PC-3 (cell line): ENCODE measurements at regions not wholly inside any gene's neighbourhood (a gene's known extent, or its start where the extent isn't known, plus 50 kb on each side); places are given as distances from the start of the nearest gene placed in this dataset.

Experiments
- ATAC-seq: fragments of 200-7000 bp; cut with Tn5 transposase; 2 replicates; pipeline ENCODE4 v1.9.1; 2020; ENCODE audit warnings: mild to moderate bottlenecking, moderate library complexity
- BruUV-seq: library from RNA; stranded (reverse); fragments of 400-500 nt; replicated peaks from 2 replicates; lab custom pipeline; 2021; lab: Mats Ljungman, UMichigan
- CTCF ChIA-PET: fragments of 300-600 bp; sonication (Branson Sonifier 250); formaldehyde crosslinking; loops from one replicate; lab custom pipeline; 2022; ENCODE audit warnings: antibody characterized with exemption; lab: Charles Lee
- POLR2A ChIA-PET: fragments of 300-600 bp; sonication (Branson Sonifier 250); formaldehyde crosslinking; loops from one replicate; lab custom pipeline; 2022; ENCODE audit warnings: antibody characterized with exemption; ENCODE audit not compliant: unreplicated experiment; lab: Charles Lee
- DNase-seq: peaks from one replicate; pipeline ENCODE4 v3.0.0-alpha.2; 2015
- H2AFZ ChIP-seq: fragments of 300-600 bp; sonication (generic); 2 replicates; pipeline ENCODE4 v1.6.0; 2016; ENCODE audit warnings: antibody characterized with exemption, low read length
- H3F3A ChIP-seq: fragments of 300-600 bp; sonication (generic); one replicate; pipeline ENCODE4 v1.6.0; 2017; ENCODE audit warnings: antibody characterized with exemption, low read length, control low read depth, mild to moderate bottlenecking; ENCODE audit not compliant: unreplicated experiment
- H3K27ac ChIP-seq: fragments of 300-600 bp; sonication (generic); 2 replicates; pipeline ENCODE4 v1.5.1; 2016; ENCODE audit warnings: mild to moderate bottlenecking, low read length
- H3K27me3 ChIP-seq: fragments of 300-600 bp; sonication (generic); 2 replicates; pipeline ENCODE4 v1.6.1; 2016; ENCODE audit warnings: low read length, mixed read lengths
- H3K36me3 ChIP-seq: fragments of 300-600 bp; sonication (generic); 2 replicates; pipeline ENCODE4 v1.6.1; 2016; ENCODE audit warnings: low read depth, mixed run types, low read length, mixed read lengths
- H3K4me1 ChIP-seq: fragments of 300-600 bp; sonication (generic); 2 replicates; pipeline ENCODE4 v1.5.1; 2016; ENCODE audit warnings: low read length; ENCODE audit not compliant: insufficient read depth
- H3K4me2 ChIP-seq: fragments of 300-600 bp; sonication (generic); 2 replicates; pipeline ENCODE4 v1.6.0; 2016; ENCODE audit warnings: low read length
- H3K4me3 ChIP-seq: fragments of 300-600 bp; sonication (generic); 2 replicates; pipeline ENCODE4 v1.5.1; 2016; ENCODE audit warnings: mild to moderate bottlenecking, low read length, mixed read lengths
- H3K79me2 ChIP-seq: fragments of 300-600 bp; sonication (generic); 2 replicates; pipeline ENCODE4 v1.6.1; 2017; ENCODE audit warnings: low read length, mixed read lengths
- H3K9ac ChIP-seq: fragments of 300-600 bp; sonication (generic); 2 replicates; pipeline ENCODE4 v1.6.0; 2016; ENCODE audit warnings: mild to moderate bottlenecking, low read length
- H3K9me2 ChIP-seq: fragments of 300-600 bp; sonication (generic); replicated peaks from 2 replicates; pipeline ENCODE4 v1.6.1; 2016; ENCODE audit warnings: mixed run types, low read length, mixed read lengths
- H3K9me3 ChIP-seq: fragments of 300-600 bp; sonication (generic); 2 replicates; pipeline ENCODE4 v1.6.1; 2016; ENCODE audit warnings: low read length, mixed read lengths
- H4K20me1 ChIP-seq: fragments of 300-600 bp; sonication (generic); 2 replicates; pipeline ENCODE4 v1.6.1; 2016; ENCODE audit warnings: low read length, mixed read lengths
- CTCF ChIP-seq: fragments of 300-600 bp; sonication (generic); conservative IDR thresholded peaks from 2 replicates; pipeline ENCODE4 v1.5.1; 2017; ENCODE audit warnings: antibody characterized with exemption, low read depth, mild to moderate bottlenecking, low read length
- EZH2 ChIP-seq: fragments of 300-600 bp; sonication (generic); IDR thresholded peaks from one replicate; pipeline ENCODE4 v1.6.1; 2017; ENCODE audit warnings: antibody characterized with exemption, mild to moderate bottlenecking, low read length; ENCODE audit not compliant: unreplicated experiment
- EZH2phosphoT487 ChIP-seq: fragments of 300-600 bp; sonication (generic); IDR thresholded peaks from 2 replicates; pipeline ENCODE4 v1.6.1; 2018; ENCODE audit warnings: mild to moderate bottlenecking, antibody characterized with exemption, low read length, borderline replicate concordance
- intact Hi-C: fragments of 100-400 bp; cut with micrococcal nuclease; formaldehyde crosslinking; loops from 2 replicates; pipeline ENCODE4 v1.9.0; 2023

GRCh38 chr3:1954632-1955031 lies 144.0 kb upstream of the CNTN4 start:
- H3K79me2 ChIP-seq, result no peaks in the 10 kb centered on the region
- BruUV-seq, result no TSS peak
- no peaks in the 10 kb centered on the region for H4K20me1 ChIP-seq
- no peak overlapping the region for H2AFZ ChIP-seq
- H3K9ac ChIP-seq, result no peak overlapping the region
- DNase-seq (no peak), ATAC-seq (no peak)
- H3K4me1 ChIP-seq, result no peaks in the 10 kb centered on the region
- ChIA-PET CTCF (no interaction called here), POLR2A (no interaction called here)
- no peaks in the 10 kb centered on the region for H3K27me3 ChIP-seq
- H3K4me2 ChIP-seq, result no peak overlapping the region
- no peak overlapping the region for H3K27ac ChIP-seq
- intact Hi-C loops, result no loop called here
- TF ChIP-seq CTCF (no peak), EZH2phosphoT487 (no peak), EZH2 (no peak)
- H3F3A ChIP-seq, result no peaks in the 10 kb centered on the region
- H3K4me3 ChIP-seq, result no peak overlapping the region
- H3K9me3 ChIP-seq, result peaks cover 25% of the 10 kb centered on the region
- no peaks in the 10 kb centered on the region for H3K9me2 ChIP-seq
- no peaks in the 10 kb centered on the region for H3K36me3 ChIP-seq

DNA sequence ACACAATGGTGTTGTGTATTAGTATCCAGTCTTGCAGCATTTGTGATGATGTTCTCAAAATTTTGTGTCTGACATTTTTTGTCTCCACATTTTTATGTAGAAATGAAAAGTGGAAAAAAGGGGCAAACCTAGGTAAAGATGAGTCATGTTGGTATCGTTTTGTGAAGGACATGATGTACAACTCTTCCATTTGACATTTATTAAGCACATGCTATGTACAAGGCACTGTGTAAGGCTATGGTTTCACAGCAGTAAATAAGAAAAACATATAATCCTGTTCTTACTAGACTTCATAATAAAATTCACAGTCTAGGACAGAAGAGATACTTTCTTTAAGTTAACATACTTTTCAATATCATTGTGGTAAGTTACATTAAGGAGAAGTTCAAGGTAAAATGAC lies 143.5 kb upstream of the CNTN4 start:
- no peaks in the 10 kb centered on the region for H3F3A ChIP-seq
- H3K27ac ChIP-seq, result no peak overlapping the region
- H3K9me2 ChIP-seq, result no peaks in the 10 kb centered on the region
- no peaks in the 10 kb centered on the region for H3K36me3 ChIP-seq
- ATAC-seq (no peak), DNase-seq (no peak)
- no peak overlapping the region for H3K4me2 ChIP-seq
- H2AFZ ChIP-seq, result no peak overlapping the region
- intact Hi-C loops, result no loop called here
- H3K9me3 ChIP-seq, result peaks cover 30% of the 10 kb centered on the region
- BruUV-seq, result no TSS peak
- CTCF ChIA-PET, result no interaction called here
- no peaks in the 10 kb centered on the region for H3K27me3 ChIP-seq
- POLR2A ChIA-PET, result no interaction called here
- H4K20me1 ChIP-seq, result no peaks in the 10 kb centered on the region
- H3K79me2 ChIP-seq, result no peaks in the 10 kb centered on the region
- TF ChIP-seq EZH2 (no peak), CTCF (no peak), EZH2phosphoT487 (no peak)
- no peak overlapping the region for H3K4me3 ChIP-seq
- H3K4me1 ChIP-seq, result no peaks in the 10 kb centered on the region
- no peak overlapping the region for H3K9ac ChIP-seq

- TF ChIP-seq EZH2phosphoT487, result no peak
- no peak for TF ChIP-seq EZH2
- TF ChIP-seq CTCF, result no peak
- Histone ChIP-seq H3K9me3 (peaks cover 36% of the 10 kb centered on the region), H2AFZ (no peak overlapping the region), H3K4me3 (no peak overlapping the region), H3K9ac (no peak overlapping the region), H3K27me3 (no peaks in the 10 kb centered on the region), H4K20me1 (no peaks in the 10 kb centered on the region), H3K9me2 (no peaks in the 10 kb centered on the region), H3K4me2 (no peak overlapping the region), H3K79me2 (no peaks in the 10 kb centered on the region), H3F3A (no peaks in the 10 kb centered on the region), H3K4me1 (no peaks in the 10 kb centered on the region), H3K36me3 (no peaks in the 10 kb centered on the region), H3K27ac (no peak overlapping the region)
- DNase-seq (no peak), ATAC-seq (no peak)
- intact Hi-C loops, result no loop called here
- ChIA-PET CTCF (no interaction called here), POLR2A (no interaction called here)
- no TSS peak for BruUV-seq
These were observed 142.9 kb upstream of the CNTN4 start for GRCh38 chr3:1955750-1956149.
